ENCODE measurements at regions not wholly inside any gene's neighbourhood (a gene's known extent, or its start where the extent isn't known, plus 50 kb on each side); places are given as distances from the start of the nearest gene placed in this dataset.

- Histone ChIP-seq H3K27me3 (ENCODE audit: low read depth) (no peaks in the 10 kb centered on the region), H3K4me3 (no peak overlapping the region), H3K27ac (replicated peaks) (no peak overlapping the region), H3K4me1 (peaks cover 3% of the 10 kb centered on the region), H3K9me3 (replicated peaks) (no peaks in the 10 kb centered on the region), H3K36me3 (no peaks in the 10 kb centered on the region)
- intact Hi-C loops (cut with micrococcal nuclease): no loop called here
- no peak for TF ChIP-seq CTCF (IDR thresholded peaks at IDR 0.05; ENCODE audit: borderline replicate concordance)
- no peak for DNase-seq
Observed at GRCh38 chr12:91400271-91400670, 217.7 kb upstream of the DCN start.

DNA sequence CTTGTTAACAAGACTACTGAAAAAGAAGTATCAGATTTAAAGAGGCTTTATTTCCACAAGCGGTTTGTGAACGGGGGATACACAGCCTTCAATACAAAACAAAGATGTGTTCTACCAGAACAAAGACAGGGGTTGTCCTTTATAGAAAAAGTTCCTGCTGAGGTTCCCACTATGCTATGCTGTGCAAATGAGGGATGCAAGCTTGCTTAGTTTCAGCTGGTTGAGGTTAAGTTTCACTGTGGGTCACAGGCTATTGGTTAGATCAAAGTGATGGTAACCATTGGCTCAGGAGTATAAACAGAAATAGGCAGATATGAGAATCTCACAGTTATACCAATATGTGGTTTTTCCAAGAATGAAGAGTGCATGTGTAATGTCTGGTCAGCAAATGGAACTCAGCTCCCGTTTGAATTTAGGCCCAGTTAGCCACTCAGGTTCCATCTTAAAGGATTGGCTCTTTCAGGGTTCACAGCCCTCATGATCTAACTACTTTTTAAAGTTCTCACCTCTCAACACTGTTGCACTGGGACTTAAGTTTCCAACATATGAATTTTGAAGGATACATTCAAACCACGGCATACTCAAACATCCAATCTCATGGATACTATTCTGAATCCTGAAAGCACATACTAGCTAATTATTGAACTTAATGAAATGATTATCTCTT, 215.4 kb upstream of the DCN start:
- DNase-seq: no peak

GRCh38 chr12:91396293-91396692, 213.7 kb upstream of the DCN start:
- Histone ChIP-seq H3K27ac (replicated peaks) (no peak overlapping the region), H3K36me3 (no peaks in the 10 kb centered on the region), H3K9me3 (replicated peaks) (peaks cover 9% of the 10 kb centered on the region), H3K4me3 (no peak overlapping the region), H3K27me3 (ENCODE audit: low read depth) (no peaks in the 10 kb centered on the region), H3K4me1 (peaks cover 3% of the 10 kb centered on the region)
- intact Hi-C loops (cut with micrococcal nuclease): no loop called here
- no peak for TF ChIP-seq CTCF (IDR thresholded peaks at IDR 0.05; ENCODE audit: borderline replicate concordance)
- DNase-seq: no peak

More for the DNA sequence above, 215.4 kb upstream of the DCN start:
- H3K4me1 ChIP-seq: peaks cover 3% of the 10 kb centered on the region
- TF ChIP-seq CTCF (IDR thresholded peaks at IDR 0.05; ENCODE audit: borderline replicate concordance): no peak
- H3K36me3 ChIP-seq: no peaks in the 10 kb centered on the region
- intact Hi-C loops (cut with micrococcal nuclease): no loop called here
- H3K27me3 ChIP-seq (ENCODE audit: low read depth): no peaks in the 10 kb centered on the region
- H3K27ac ChIP-seq (replicated peaks): no peak overlapping the region
- no peaks in the 10 kb centered on the region for H3K9me3 ChIP-seq (replicated peaks)
- no peak overlapping the region for H3K4me3 ChIP-seq

DNA sequence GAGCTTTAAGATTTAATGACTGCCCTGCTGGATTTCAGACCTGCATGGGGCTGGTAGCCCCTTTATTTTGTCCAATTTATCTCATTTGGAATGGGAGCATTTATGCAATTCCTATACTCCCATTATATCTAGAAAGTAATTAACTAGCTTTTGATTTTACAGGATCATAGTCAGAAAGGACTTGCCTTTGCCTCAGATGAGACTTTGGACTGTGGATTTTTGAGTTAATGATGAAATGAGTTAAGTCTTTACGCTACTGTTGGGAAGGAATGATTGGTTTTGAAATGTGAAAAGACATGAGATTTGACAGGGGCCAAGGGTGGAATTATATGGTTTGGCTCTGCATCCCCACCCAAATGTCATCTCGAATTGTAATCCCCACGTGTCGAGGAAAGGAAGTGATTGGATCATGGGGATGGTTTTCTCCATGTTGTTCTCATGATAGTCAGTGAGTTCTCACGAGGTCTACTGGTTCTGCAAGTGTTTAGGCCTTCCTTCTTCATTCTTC, 213.1 kb upstream of the DCN start:
- no peak overlapping the region for H3K27ac ChIP-seq (replicated peaks)
- no peak overlapping the region for H3K4me3 ChIP-seq
- peaks cover 3% of the 10 kb centered on the region for H3K4me1 ChIP-seq
- H3K9me3 ChIP-seq (replicated peaks): peaks cover 9% of the 10 kb centered on the region
- intact Hi-C loops (cut with micrococcal nuclease): no loop called here
- no peaks in the 10 kb centered on the region for H3K36me3 ChIP-seq
- no peak for TF ChIP-seq CTCF (IDR thresholded peaks at IDR 0.05; ENCODE audit: borderline replicate concordance)
- DNase-seq: no peak
- no peaks in the 10 kb centered on the region for H3K27me3 ChIP-seq (ENCODE audit: low read depth)

DNA sequence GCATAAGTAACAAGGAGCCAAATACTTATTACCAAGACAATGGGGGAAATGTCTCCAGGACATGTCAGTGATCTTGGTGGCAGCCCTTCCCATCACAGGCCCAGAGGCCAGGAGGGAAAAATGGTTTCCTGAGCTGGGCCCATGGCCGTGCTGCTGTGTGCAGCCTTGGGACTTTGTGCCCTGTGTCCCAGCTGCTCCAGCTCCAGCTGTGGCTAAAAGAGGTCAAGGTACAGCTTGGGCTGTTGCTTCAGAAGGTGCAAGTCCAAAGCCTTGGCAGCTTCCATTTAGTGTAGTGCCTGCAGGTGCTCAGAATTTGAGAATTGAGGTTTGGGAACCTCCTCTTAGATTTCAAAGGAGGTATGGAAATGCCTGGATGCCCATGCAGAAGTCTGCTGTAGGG, 212.3 kb upstream of the DCN start:
- Histone ChIP-seq H3K27ac (replicated peaks) (no peak overlapping the region), H3K27me3 (ENCODE audit: low read depth) (no peaks in the 10 kb centered on the region), H3K9me3 (replicated peaks) (peaks cover 17% of the 10 kb centered on the region), H3K36me3 (no peaks in the 10 kb centered on the region), H3K4me1 (peaks cover 3% of the 10 kb centered on the region), H3K4me3 (no peak overlapping the region)
- no peak for TF ChIP-seq CTCF (IDR thresholded peaks at IDR 0.05; ENCODE audit: borderline replicate concordance)
- intact Hi-C loops (cut with micrococcal nuclease): no loop called here
- no peak for DNase-seq

Data from left ventricle myocardium inferior (tissue), 1 donor.